HEK293 (cell line): ENCODE measurements at regions not wholly inside any gene's neighbourhood (a gene's known extent, or its start where the extent isn't known, plus 50 kb on each side); places are given as distances from the start of the nearest gene placed in this dataset.

Experiments used
- CTCF ChIA-PET: fragments of 350-600 bp; formaldehyde crosslinking; extraction: SDS; loops from one replicate; lab custom pipeline; 2021; ENCODE audit warnings: antibody characterized with exemption; lab: Yijun Ruan, JAX
- POLR2A ChIA-PET: fragments of 300-600 bp; formaldehyde crosslinking; extraction: SDS; loops from one replicate; lab custom pipeline; 2020; ENCODE audit warnings: antibody characterized with exemption, inconsistent platforms; lab: Yijun Ruan, JAX
- H3K27ac ChIP-seq: fragments of 200-500 bp; sonication (Bioruptor generic); 2 replicates; pipeline ENCODE4 v1.5.1; 2014; ENCODE audit warnings: low read depth, low read length, control low read depth, inconsistent platforms; ENCODE audit errors: extremely low read depth
- H3K36me3 ChIP-seq, 2 experiments: fragments of 200-500 bp in 1 of 2; sonication (Bioruptor generic) in 1 of 2; 1 replicate in 1 of 2; 2 replicates in 1 of 2; pipeline ENCODE4 v1.5.1; 2014 to 2017; ENCODE audit warnings: inconsistent platforms in 2 of 2, low read length in 2 of 2; ENCODE audit not compliant: control insufficient read depth in 2 of 2, insufficient read depth in 1 of 2
- H3K4me1 ChIP-seq: fragments of 200-500 bp; sonication (Bioruptor generic); 2 replicates; pipeline ENCODE4 v1.5.1; 2014; ENCODE audit warnings: mild to moderate bottlenecking, low read length, inconsistent platforms; ENCODE audit not compliant: control insufficient read depth, insufficient read depth
- H3K4me3 ChIP-seq: 2 replicates; pipeline ENCODE4 v1.5.1; 2011; ENCODE audit warnings: low read depth, mild to moderate bottlenecking, control low read depth, low read length, moderate library complexity
- H3K9me3 ChIP-seq: fragments of 200-500 bp; sonication (Bioruptor generic); 2 replicates; pipeline ENCODE4 v1.5.1; 2014; ENCODE audit warnings: low read depth, low read length, inconsistent platforms; ENCODE audit not compliant: control insufficient read depth, insufficient read depth
- BCL11A ChIP-seq: fragments of 450-650 bp; formaldehyde crosslinking; IDR thresholded peaks from 2 replicates; pipeline ENCODE4 v1.5.1; 2016; ENCODE audit warnings: low read depth, missing biosample characterization, missing genetic modification characterization
- HOXA7 ChIP-seq: sonication (generic); formaldehyde crosslinking; IDR thresholded peaks from 2 replicates; pipeline ENCODE4 v1.8.1; 2022; ENCODE audit warnings: missing genetic modification reagents, borderline replicate concordance
- KLF1 ChIP-seq: fragments of 450-650 bp; formaldehyde crosslinking; IDR thresholded peaks from 2 replicates; pipeline ENCODE4 v1.5.1; 2016; ENCODE audit warnings: missing biosample characterization, missing genetic modification characterization
- PRDM1 ChIP-seq: fragments of 450-650 bp; formaldehyde crosslinking; IDR thresholded peaks from 2 replicates; pipeline ENCODE4; 2016; ENCODE audit warnings: missing biosample characterization, missing genetic modification characterization
- ZBTB44 ChIP-seq: fragments of 450-650 bp; IDR thresholded peaks from 2 replicates; pipeline ENCODE4 v1.5.1; 2018; ENCODE audit warnings: missing biosample characterization, mild to moderate bottlenecking, missing genetic modification characterization
- ZFHX2 ChIP-seq: fragments of 450-650 bp; formaldehyde crosslinking; conservative IDR thresholded peaks from 2 replicates; pipeline ENCODE4 v1.5.1; 2016; ENCODE audit warnings: missing biosample characterization, missing genetic modification characterization
- ZIC2 ChIP-seq: fragments of 450-650 bp; formaldehyde crosslinking; IDR thresholded peaks from 2 replicates; pipeline ENCODE4 v1.5.1; 2016; ENCODE audit warnings: missing biosample characterization, missing genetic modification characterization
- ZNF132 ChIP-seq: fragments of 450-650 bp; formaldehyde crosslinking; IDR thresholded peaks from 2 replicates; pipeline ENCODE4 v1.5.1; 2017; ENCODE audit warnings: missing biosample characterization, missing genetic modification characterization, borderline replicate concordance
- ZNF133 ChIP-seq: fragments of 450-650 bp; formaldehyde crosslinking; IDR thresholded peaks from 2 replicates; pipeline ENCODE4 v1.5.1; 2016; ENCODE audit warnings: missing biosample characterization, missing genetic modification characterization
- ZNF16 ChIP-seq: fragments of 450-650 bp; formaldehyde crosslinking; IDR thresholded peaks from 2 replicates; pipeline ENCODE4 v1.5.1; 2016; ENCODE audit warnings: low read depth, missing biosample characterization, missing genetic modification characterization
- ZNF211 ChIP-seq: fragments of 450-650 bp; formaldehyde crosslinking; IDR thresholded peaks from 2 replicates; pipeline ENCODE4 v1.5.1; 2016; ENCODE audit warnings: low read depth, missing biosample characterization, missing genetic modification characterization
- ZNF302 ChIP-seq: fragments of 450-650 bp; formaldehyde crosslinking; IDR thresholded peaks from 2 replicates; pipeline ENCODE4 v1.5.1; 2016; ENCODE audit warnings: missing biosample characterization, missing genetic modification characterization, low read depth
- ZNF335 ChIP-seq: fragments of 450-650 bp; formaldehyde crosslinking; conservative IDR thresholded peaks from 2 replicates; pipeline ENCODE4 v1.5.1; 2016; ENCODE audit warnings: missing biosample characterization, missing genetic modification characterization
- ZNF473 ChIP-seq: fragments of 450-650 bp; formaldehyde crosslinking; IDR thresholded peaks from 2 replicates; pipeline ENCODE4 v1.5.1; 2017; ENCODE audit warnings: missing biosample characterization, missing genetic modification characterization
- ZNF501 ChIP-seq: fragments of 450-650 bp; formaldehyde crosslinking; IDR thresholded peaks from 2 replicates; pipeline ENCODE4 v1.5.1; 2016; ENCODE audit warnings: missing biosample characterization, missing genetic modification characterization
- ZNF76 ChIP-seq: fragments of 450-650 bp; formaldehyde crosslinking; IDR thresholded peaks from 2 replicates; pipeline ENCODE4; 2016; ENCODE audit warnings: low read depth, missing biosample characterization, missing genetic modification characterization, borderline replicate concordance
- ZSCAN5A ChIP-seq: fragments of 450-650 bp; formaldehyde crosslinking; IDR thresholded peaks from 2 replicates; pipeline ENCODE4 v1.5.1; 2016; ENCODE audit warnings: missing biosample characterization, missing genetic modification characterization
- TF ChIP-seq, protein P1 (sequence below): sonication (generic); formaldehyde crosslinking; IDR thresholded peaks from 2 replicates; pipeline ENCODE4 v1.8.1; 2022; ENCODE audit warnings: mild to moderate bottlenecking, moderate library complexity, missing genetic modification reagents
- TF ChIP-seq, protein P2 (sequence below): fragments of 450-650 bp; formaldehyde crosslinking; IDR thresholded peaks from 2 replicates; pipeline ENCODE4 v1.5.1; 2017; ENCODE audit warnings: missing biosample characterization, missing genetic modification characterization

DNA sequence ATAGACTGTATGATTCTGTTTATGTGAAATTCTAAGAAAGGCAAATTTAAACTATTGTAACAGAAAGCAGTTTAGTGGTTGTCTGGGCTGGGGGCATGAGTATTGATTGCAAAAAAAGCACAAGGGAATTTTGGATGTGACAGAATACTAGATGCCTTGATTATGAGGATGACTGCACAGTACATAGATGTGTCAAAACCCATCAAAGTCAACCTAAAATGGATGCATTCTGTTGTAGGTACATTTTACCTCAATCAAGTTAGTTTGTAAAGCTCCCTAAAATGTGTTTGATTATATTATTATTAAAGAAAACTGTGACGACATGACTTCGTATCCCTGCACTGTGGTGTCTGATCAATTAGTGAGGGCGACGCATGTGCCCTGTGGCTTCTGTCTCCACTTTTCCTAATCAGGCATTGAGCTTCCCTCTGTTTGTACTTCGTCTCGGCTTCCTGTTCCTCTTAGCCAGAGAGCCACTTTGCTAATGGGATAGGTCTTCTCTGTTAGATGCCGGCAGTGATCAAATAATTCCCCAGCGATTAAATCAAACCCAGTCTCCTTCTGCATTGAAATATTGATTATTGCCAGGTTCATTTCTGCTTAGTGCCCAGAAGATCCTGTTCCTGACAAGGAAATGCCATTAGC, 118.3 kb upstream of the GGTLC1 start:
- H3K4me3 ChIP-seq, result no peak overlapping the region
- TF ChIP-seq ZNF16, result no peak
- no peak for TF ChIP-seq ZFHX2 (tag by site-specific recombination)
- TF ChIP-seq ZNF473 (tag by site-specific recombination), result no peak
- TF ChIP-seq ZBTB44 (tag by site-specific recombination), result no peak
- no peak for TF ChIP-seq ZNF132
- no peak for TF ChIP-seq KLF1 (tag by site-specific recombination)
- TF ChIP-seq BCL11A, result no peak
- TF ChIP-seq, all 188 proteins: peak for 0
- ChIA-PET CTCF (interaction anchor here (0.6 kb wide), 2 partner anchors 204 to 1079 kb away, joined by 3 read pairs; no protein-coding TSS in a partner anchor), POLR2A (interaction anchor here (0.7 kb wide), 1 partner anchor 8 kb away, joined by 10 read pairs; no protein-coding TSS in a partner anchor)
- no peaks in the 10 kb centered on the region for H3K9me3 ChIP-seq
- H3K36me3 ChIP-seq, result no peaks in the 10 kb centered on the region
- no peaks in the 10 kb centered on the region for H3K4me1 ChIP-seq
- H3K27ac ChIP-seq, result no peak overlapping the region

- H3K4me3 ChIP-seq, result no peak overlapping the region
- no peaks in the 10 kb centered on the region for H3K9me3 ChIP-seq
- TF ChIP-seq ZSCAN5A (tag by site-specific recombination) (no peak), PRDM1 (no peak)
- H3K36me3 ChIP-seq, result no peaks in the 10 kb centered on the region
- ChIA-PET CTCF (interaction anchor here (0.6 kb wide), 2 partner anchors 205 to 1080 kb away, joined by 3 read pairs; no protein-coding TSS in a partner anchor), POLR2A (no interaction called here)
- no peak overlapping the region for H3K27ac ChIP-seq
- no peaks in the 10 kb centered on the region for H3K4me1 ChIP-seq
Observed at GRCh38 chr20:24106150-24106800, 117.7 kb upstream of the GGTLC1 start.

DNA sequence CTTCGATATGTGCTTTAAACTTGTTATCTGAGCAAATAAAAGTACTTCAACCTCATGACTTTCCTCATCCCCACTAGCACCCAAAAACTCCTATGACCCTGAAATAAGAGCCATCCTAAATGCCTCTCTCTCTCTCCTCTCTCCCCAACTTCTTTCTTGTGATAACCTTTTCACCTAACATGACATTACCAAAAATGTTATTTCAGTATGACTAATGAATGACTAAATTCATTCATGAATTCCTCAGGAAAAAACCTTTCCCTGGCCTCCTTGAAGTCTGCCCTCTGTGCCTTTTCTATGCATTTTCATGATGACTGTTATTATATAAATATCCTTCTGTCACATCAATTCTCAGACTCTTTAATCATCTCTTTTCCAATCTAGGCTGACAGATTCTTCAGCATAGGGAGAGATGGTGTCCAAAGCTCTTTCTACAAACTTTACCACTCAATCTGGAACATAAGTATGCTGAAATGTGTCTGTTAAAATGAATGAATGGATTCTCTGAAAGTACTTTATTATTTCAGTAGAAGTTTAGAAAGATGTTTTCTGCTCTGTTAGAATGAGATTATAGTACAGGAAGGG, 114.3 kb upstream of the GGTLC1 start:
- Histone ChIP-seq H3K9me3 (no peaks in the 10 kb centered on the region), H3K4me1 (no peaks in the 10 kb centered on the region), H3K27ac (no peak overlapping the region), H3K4me3 (no peak overlapping the region), H3K36me3 (no peaks in the 10 kb centered on the region)
- POLR2A ChIA-PET, result no interaction called here
- CTCF ChIA-PET, result interaction anchor here (0.6 to 2.3 kb wide), 4 partner anchors 11 to 166 kb away, joined by 3 to 9 read pairs (median 4); no protein-coding TSS in a partner anchor
- TF ChIP-seq HOXA7 (CRISPR knock-in tag), result no peak
- no peak for TF ChIP-seq ZNF302
- no peak for TF ChIP-seq ZNF335 (tag by site-specific recombination)
- no peak for TF ChIP-seq ZNF132
- TF ChIP-seq ZNF501, result no peak
- no peak for TF ChIP-seq ZNF211 (tag by site-specific recombination)
- TF ChIP-seq ZIC2 (tag by site-specific recombination), result no peak
- no peak for TF ChIP-seq ZNF76 (tag by site-specific recombination)
- TF ChIP-seq, protein P1, sequence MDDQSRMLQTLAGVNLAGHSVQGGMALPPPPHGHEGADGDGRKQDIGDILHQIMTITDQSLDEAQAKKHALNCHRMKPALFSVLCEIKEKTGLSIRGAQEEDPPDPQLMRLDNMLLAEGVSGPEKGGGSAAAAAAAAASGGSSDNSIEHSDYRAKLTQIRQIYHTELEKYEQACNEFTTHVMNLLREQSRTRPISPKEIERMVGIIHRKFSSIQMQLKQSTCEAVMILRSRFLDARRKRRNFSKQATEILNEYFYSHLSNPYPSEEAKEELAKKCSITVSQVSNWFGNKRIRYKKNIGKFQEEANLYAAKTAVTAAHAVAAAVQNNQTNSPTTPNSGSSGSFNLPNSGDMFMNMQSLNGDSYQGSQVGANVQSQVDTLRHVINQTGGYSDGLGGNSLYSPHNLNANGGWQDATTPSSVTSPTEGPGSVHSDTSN (CRISPR knock-in tag), result no peak
- TF ChIP-seq, protein P2, sequence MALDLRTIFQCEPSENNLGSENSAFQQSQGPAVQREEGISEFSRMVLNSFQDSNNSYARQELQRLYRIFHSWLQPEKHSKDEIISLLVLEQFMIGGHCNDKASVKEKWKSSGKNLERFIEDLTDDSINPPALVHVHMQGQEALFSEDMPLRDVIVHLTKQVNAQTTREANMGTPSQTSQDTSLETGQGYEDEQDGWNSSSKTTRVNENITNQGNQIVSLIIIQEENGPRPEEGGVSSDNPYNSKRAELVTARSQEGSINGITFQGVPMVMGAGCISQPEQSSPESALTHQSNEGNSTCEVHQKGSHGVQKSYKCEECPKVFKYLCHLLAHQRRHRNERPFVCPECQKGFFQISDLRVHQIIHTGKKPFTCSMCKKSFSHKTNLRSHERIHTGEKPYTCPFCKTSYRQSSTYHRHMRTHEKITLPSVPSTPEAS (tag by site-specific recombination), result no peak
- TF ChIP-seq ZNF133 (tag by site-specific recombination), result no peak
